ENCODE measurements at regions not wholly inside any gene's neighbourhood (a gene's known extent, or its start where the extent isn't known, plus 50 kb on each side); places are given as distances from the start of the nearest gene placed in this dataset.
A peak's percentile ranks its signal among the peaks of the same experiment; 100 is the strongest.

DNA sequence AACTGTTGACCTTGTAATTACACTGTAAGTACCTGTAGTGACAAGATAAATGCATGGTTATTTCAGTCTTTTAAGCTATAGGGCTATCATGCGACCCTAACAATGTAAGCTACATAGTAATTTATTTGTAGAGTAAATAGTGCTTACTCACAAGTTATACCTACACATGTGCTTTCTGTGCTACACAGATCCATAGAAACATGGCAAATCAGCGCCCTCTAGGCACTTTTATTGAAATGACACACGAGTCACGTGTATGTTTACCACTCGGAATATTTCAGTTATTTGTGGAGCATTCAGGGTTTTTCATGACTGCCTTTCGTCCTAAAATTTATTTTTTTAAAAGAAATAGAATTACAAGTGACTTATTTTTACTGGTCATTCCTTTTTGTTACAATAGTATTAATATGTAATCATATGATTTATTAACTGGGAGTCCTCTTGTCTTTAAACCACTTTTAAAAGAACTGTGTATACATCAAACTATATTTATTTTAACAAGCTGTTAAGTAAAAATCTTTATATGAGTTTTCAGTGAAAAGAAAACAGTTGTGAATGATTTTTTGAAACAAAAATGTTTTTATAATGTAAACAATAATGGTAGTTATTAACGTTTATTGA is 1242.3 kb upstream of the WWC1 start:
- Mint-ChIP-seq H3K36me3 (no peaks in the 10 kb centered on the region), H3K27me3 (no peaks in the 10 kb centered on the region), H3K9me3 (peaks cover 0 to 15% (median 2%) of the 10 kb centered on the region in 3 donors), H3K27ac (no peak overlapping the region), H3K4me1 (no peaks in the 10 kb centered on the region), H3K4me3 (no peak overlapping the region)

DNA sequence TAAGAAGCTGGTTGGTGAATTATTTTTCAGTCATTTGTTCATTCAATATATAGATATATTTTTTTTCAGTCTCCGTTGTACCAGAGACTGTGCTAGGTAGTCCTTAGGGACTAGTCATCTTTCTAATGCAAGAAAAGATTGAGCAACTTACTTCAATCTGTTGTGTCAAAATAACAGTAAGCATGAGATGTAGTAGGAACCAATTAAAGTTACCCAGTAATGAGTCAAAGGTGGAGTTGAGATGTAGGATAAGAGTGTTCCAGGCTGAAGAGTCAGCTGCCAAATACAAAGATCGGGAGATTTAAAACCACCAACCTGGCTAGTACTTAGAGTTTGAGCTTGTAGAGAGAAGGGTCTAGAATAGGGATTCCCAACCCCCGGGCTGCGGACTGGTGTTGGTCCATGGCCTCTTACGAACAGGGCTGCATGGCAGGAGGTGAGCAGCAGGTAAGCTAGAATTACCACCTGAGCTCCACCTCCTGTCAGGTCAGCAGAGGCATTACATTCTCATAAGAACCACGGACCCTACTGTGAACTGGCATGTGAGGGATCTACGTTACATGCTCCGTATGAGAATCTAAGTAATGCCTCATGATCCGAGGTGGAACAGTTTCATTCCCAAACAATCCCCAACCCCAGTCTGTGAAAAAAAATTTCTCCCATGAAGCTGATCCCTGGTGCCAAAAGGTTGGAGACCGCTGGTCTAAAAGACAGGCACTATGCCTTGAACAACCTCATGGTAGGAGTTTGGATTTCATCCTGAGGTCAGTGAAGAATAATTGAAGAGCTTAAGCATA is 1241.5 kb upstream of the WWC1 start:
- peaks cover 0 to 15% (median 7%) of the 10 kb centered on the region in 3 donors for H3K9me3 Mint-ChIP-seq
- H3K4me3 Mint-ChIP-seq, result no peak overlapping the region
- H3K4me1 Mint-ChIP-seq, result no peaks in the 10 kb centered on the region
- no peaks in the 10 kb centered on the region for H3K36me3 Mint-ChIP-seq
- H3K27ac Mint-ChIP-seq, result no peak overlapping the region
- no peaks in the 10 kb centered on the region for H3K27me3 Mint-ChIP-seq

DNA sequence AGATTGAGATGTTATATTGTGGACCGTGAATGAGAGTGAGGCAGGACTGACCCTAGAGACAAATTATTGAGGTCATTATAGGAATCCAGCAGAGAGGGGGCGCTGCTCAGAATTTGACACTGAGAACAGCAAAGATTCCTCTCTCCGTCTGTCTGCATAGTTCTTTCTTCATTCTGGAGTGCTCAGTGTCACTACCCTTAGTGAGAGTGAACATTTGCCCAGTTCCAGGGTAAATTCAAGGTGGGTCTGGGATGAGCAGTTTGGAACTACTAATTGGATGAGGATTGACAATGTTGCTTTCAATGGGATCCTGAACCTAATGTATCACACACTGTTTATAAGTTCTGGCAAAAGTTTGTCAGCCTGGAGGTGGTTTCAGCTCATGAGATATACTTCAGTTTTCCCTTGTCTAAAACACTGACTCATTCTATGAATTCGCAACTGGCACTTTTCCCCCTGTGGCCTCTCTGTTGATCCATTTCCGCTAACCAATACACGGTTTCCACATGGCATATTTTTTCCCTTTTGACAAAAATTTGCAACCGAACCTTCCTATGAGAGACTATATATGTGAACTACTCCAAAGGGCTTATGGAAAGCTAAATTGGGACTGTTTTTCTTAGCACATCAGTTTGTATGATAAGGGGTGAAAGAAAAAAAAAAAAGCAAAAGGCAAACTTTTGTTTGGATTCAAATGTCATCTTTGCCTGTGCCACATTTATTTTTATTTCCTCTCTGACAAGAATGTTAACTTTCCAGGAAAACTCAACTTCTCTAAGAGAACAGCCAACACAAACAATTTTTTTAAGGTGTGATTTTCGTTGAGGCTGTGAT is 1240.7 kb upstream of the WWC1 start:
- H3K4me1 Mint-ChIP-seq, result no peaks in the 10 kb centered on the region
- H3K4me3 Mint-ChIP-seq, result peak overlapping the region in 1 of 4 donors; percentile 12
- peaks cover 0 to 15% (median 9%) of the 10 kb centered on the region in 3 donors for H3K9me3 Mint-ChIP-seq
- H3K27me3 Mint-ChIP-seq, result no peaks in the 10 kb centered on the region
- H3K27ac Mint-ChIP-seq, result no peak overlapping the region
- no peaks in the 10 kb centered on the region for H3K36me3 Mint-ChIP-seq

DNA sequence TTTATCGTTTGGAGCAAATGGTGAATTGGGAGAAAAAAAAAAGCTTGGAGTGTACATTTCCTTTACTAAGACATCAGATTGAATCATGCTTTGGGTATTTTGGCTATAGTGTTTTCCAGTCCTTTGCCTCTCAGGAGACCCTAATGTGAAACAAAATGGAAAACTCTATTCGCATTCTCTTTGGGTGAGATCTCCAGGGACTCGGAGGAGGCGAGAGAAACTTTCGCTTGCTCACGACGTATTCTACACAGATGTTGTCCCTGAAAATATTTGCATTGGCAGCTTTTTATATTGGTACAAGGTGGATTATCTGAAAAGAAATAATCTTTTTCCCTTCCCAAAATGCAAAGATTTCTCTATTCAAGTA is 1240.1 kb upstream of the WWC1 start:
- no peak overlapping the region for H3K27ac Mint-ChIP-seq
- H3K27me3 Mint-ChIP-seq, result no peaks in the 10 kb centered on the region
- H3K36me3 Mint-ChIP-seq, result no peaks in the 10 kb centered on the region
- H3K9me3 Mint-ChIP-seq, result peaks cover 0 to 15% (median 9%) of the 10 kb centered on the region in 3 donors
- H3K4me1 Mint-ChIP-seq, result no peaks in the 10 kb centered on the region
- H3K4me3 Mint-ChIP-seq, result no peak overlapping the region

DNA sequence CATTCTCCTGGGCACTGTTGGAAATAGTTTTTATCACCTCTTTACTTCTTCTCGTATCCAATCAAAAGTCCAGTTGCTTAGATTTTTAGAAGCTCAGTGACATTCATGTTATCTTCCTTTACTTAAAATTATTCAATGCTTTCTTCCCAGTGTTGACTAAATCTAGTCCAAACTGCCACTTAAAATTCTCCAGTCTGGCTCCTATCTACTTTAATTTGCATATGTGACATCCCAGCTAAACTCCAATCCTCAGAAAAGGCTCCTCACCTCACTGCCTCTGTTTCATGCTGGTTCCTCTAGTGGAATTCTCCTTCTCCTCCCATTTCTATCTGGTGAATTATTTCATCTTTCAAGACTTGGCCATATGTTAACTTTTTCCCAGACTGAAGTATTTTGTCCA is 1238.7 kb upstream of the WWC1 start:
- Mint-ChIP-seq H3K27ac (no peak overlapping the region), H3K4me1 (no peaks in the 10 kb centered on the region), H3K4me3 (no peak overlapping the region), H3K9me3 (peaks cover 0 to 15% (median 9%) of the 10 kb centered on the region in 3 donors), H3K27me3 (no peaks in the 10 kb centered on the region), H3K36me3 (no peaks in the 10 kb centered on the region)

DNA sequence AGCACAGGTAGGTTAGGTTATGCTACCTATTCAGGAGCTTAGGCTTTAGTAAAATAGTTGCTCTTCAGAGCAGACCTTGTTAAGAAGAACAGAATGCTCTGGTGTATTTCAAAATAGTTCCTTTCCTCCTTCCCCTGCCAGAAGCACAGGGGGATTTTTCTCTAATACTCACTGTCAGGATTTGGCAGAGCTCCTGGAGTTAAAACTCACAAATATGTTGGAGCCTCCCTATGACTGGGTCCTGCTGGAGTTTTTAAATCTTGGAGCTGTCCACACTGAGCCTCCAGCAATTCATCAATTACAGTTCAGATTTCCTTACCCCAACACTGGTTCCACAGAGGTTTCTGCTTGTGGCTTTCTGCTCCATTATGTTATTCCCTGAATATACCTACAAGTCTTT is 1233.8 kb upstream of the WWC1 start:
- Mint-ChIP-seq H3K27me3 (no peaks in the 10 kb centered on the region), H3K9me3 (peaks cover 0 to 8% (median 4%) of the 10 kb centered on the region in 3 donors), H3K4me1 (no peaks in the 10 kb centered on the region)

DNA sequence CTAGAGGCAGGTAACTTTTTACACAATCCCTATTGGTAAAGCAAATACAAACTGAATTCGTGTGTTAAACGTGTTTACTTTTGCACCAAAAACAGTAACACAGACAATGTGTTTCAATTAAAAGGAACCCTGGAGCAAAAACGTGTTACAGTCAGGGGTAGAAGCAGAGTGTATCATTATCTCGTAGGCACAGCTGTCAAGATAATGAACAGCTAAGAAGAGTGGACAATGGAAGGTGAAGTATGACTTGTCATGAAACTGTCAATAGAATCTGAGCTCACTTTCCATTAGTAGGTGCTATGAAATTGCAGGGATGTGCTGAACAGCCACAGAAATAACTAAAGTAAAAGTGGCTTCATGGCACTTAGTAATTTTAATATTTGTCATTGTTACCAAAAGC is 1229.8 kb upstream of the WWC1 start:
- no peaks in the 10 kb centered on the region for H3K27me3 Mint-ChIP-seq
- no peaks in the 10 kb centered on the region for H3K4me1 Mint-ChIP-seq
- H3K9me3 Mint-ChIP-seq, result peaks cover 0 to 4% (median 0%) of the 10 kb centered on the region in 3 donors
- no peak overlapping the region for H3K4me3 Mint-ChIP-seq
- no peaks in the 10 kb centered on the region for H3K36me3 Mint-ChIP-seq
- no peak overlapping the region for H3K27ac Mint-ChIP-seq

More for the DNA sequence above, 1233.8 kb upstream of the WWC1 start:
- Mint-ChIP-seq H3K4me3 (no peak overlapping the region), H3K36me3 (no peaks in the 10 kb centered on the region), H3K27ac (no peak overlapping the region)

DNA sequence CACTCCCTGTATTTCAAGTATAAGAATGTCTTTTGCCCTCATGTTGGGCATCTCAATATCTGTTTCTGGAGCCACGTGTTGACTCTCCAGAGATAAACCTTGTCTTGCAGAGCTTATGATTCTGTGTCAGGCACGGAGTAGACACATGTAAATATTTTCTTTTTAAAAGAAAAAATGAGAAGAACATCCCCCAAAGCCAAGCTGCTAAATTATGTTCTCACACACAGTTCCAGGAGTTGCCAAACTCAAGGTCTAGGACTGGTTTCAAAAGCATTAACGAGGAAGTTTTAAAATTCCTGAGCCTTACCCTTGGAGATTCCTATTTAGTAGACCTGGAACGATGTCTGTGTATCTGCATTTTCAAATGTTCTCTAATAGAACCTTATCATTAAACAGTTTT is 1228.3 kb upstream of the WWC1 start:
- Mint-ChIP-seq H3K4me3 (no peak overlapping the region), H3K27ac (no peak overlapping the region)

DNA sequence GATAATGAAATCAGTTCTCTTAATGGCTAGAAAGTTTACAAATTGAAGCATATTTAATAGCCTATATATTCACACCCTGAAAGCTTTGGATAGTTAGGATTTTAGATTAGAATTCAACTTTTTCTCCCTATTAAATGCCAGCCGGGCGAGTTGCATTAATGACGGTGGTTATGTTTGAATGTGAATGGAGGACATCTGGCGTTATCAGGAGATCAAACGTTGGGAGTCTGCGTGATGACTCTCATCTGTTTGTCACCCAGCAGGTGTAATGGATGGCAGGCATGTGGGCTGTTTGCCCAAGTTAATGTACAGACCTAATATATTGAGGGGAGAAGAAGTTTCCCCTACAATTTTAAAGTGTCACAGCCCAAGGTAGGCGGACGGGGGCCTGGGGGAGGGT is 1227.7 kb upstream of the WWC1 start:
- Mint-ChIP-seq H3K36me3 (no peaks in the 10 kb centered on the region), H3K9me3 (peaks cover 0 to 4% (median 0%) of the 10 kb centered on the region in 3 donors), H3K4me3 (no peak overlapping the region), H3K27me3 (no peaks in the 10 kb centered on the region), H3K4me1 (no peaks in the 10 kb centered on the region), H3K27ac (no peak overlapping the region)

More for the DNA sequence above, 1228.3 kb upstream of the WWC1 start:
- H3K36me3 Mint-ChIP-seq, result no peaks in the 10 kb centered on the region
- no peaks in the 10 kb centered on the region for H3K27me3 Mint-ChIP-seq
- H3K9me3 Mint-ChIP-seq, result peaks cover 0 to 4% (median 0%) of the 10 kb centered on the region in 3 donors
- no peaks in the 10 kb centered on the region for H3K4me1 Mint-ChIP-seq

DNA sequence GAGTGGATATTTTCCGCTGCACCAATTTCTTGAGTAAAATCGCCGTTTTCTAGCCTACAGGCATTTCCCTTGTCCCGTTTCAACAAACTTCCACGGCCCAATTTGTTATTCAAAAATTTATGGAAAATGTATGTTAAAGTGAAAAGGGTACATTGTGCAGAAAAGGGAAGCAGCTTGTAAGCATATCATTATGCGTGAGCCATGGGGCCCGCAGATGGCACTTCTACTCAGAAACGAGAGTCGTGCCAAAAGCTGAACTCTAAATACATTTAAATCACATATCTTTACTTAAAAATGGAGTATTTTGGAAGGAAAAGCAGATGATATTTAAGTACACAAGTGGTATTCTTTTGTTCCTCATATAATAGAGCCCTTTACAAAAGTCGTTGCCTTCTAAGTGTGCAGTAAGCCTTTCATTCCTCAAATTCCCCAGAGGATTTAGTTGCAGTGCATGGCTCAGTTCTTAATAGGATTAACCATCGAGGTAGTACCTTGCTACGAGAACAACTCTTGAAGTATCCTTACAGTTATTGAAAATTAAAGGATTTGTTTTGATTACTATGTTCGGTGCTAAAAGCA is 1227.2 kb upstream of the WWC1 start:
- Mint-ChIP-seq H3K27me3 (no peaks in the 10 kb centered on the region), H3K4me1 (no peaks in the 10 kb centered on the region), H3K4me3 (no peak overlapping the region), H3K9me3 (peaks cover 0 to 4% (median 0%) of the 10 kb centered on the region in 3 donors), H3K27ac (no peak overlapping the region), H3K36me3 (no peaks in the 10 kb centered on the region)

DNA sequence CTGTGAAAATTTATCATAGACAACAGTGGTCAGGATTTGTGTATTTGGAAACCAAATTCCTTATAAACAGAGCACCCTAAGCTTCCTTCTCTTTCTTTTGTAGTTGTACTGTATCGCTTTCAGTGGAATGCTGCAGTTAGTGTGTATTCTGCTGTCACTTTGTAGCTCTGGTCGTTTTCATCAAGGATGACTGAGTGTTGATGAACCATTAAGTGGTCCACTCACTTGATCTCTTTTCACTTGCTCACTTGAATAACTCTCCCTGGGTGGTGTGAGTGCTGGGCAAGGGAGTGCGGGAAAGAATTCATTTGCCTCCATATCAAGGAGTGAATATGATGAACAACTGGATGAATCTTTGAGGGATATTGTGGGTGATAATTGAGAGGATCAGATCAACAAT is 1225.7 kb upstream of the WWC1 start:
- no peaks in the 10 kb centered on the region for H3K4me1 Mint-ChIP-seq
- no peaks in the 10 kb centered on the region for H3K36me3 Mint-ChIP-seq
- no peaks in the 10 kb centered on the region for H3K27me3 Mint-ChIP-seq
- H3K9me3 Mint-ChIP-seq, result peaks cover 0 to 4% (median 0%) of the 10 kb centered on the region in 3 donors
- no peak overlapping the region for H3K27ac Mint-ChIP-seq
- H3K4me3 Mint-ChIP-seq, result no peak overlapping the region

DNA sequence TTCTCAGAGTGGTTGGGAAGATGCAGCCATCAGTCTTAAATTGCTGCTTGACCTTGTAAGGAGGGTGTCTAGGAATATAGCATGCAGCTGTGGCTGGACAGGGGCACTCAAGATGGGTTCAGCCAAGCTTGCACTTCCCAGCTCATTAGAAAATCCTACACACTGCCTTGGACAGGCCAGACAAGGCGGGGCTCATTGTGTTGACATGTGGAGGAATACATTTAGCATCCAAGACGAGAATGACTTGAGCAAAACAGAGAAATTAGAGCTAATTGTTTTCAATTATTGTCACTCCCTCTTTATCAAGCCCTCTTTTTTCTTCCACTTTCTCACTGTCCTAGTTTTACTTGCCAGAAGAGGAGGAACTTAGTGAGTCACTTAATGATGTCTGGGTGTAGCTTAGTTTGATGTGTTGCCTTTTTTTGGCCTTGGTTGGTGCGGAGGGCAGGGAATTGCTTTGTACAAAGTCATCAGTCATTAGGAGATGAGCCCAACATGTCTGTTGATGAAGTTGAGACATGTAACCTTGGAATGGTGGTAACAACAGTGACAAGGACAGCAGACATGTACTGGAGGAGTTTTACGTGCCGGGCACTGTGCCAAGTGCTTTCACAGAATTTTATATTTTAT is 1219.3 kb upstream of the WWC1 start:
- Mint-ChIP-seq H3K27ac (no peak overlapping the region), H3K4me1 (no peaks in the 10 kb centered on the region), H3K36me3 (no peaks in the 10 kb centered on the region), H3K4me3 (no peak overlapping the region), H3K9me3 (peaks cover 1 to 7% (median 2%) of the 10 kb centered on the region in 3 donors), H3K27me3 (no peaks in the 10 kb centered on the region)

DNA sequence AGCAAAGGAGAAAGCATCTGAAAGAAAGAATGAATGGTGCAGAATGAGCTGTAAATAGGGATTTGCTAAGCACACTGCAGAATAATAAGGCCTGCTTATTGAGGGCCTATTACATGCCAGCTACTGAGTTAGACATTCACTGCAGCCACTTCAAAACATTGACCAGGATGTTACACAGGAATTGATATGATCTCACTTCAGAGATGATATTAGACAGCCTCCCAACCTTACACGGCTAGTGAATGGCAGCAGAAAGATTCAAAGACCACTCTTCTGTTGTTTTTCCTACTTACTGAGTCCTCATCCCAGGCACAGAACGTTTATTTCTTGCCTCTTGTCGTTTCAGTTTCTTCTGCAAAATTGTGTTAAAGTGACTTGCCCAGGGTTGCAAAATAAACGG is 1209.9 kb upstream of the WWC1 start:
- Mint-ChIP-seq H3K36me3 (no peaks in the 10 kb centered on the region), H3K9me3 (peaks cover 0 to 5% (median 1%) of the 10 kb centered on the region in 3 donors), H3K27ac (no peak overlapping the region), H3K27me3 (no peaks in the 10 kb centered on the region), H3K4me3 (no peak overlapping the region), H3K4me1 (no peaks in the 10 kb centered on the region)

DNA sequence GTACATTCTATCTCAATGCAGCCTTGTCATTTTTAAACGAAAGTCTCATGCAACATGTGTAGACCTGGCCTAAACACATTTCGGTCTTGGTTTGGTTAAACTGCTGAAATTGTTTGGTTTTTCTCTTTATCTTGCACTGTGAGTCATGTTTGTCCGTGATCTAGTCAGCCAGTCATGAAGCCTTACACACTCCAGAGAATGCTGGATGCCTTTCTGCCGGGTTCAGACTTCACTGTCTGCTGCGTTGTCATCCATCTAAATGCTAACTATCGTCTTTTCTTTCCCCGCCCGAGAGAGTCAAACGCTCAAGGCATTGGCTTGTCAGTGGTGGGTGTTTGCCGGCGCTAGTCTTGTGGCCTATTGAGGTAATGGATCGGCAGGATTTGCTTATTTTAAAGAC is 1194.6 kb upstream of the WWC1 start:
- H3K27me3 Mint-ChIP-seq, result no peaks in the 10 kb centered on the region
- no peak overlapping the region for H3K4me3 Mint-ChIP-seq
- peaks cover 3 to 7% (median 6%) of the 10 kb centered on the region in 3 donors for H3K9me3 Mint-ChIP-seq
- no peak overlapping the region for H3K27ac Mint-ChIP-seq
- no peaks in the 10 kb centered on the region for H3K36me3 Mint-ChIP-seq
- H3K4me1 Mint-ChIP-seq, result no peaks in the 10 kb centered on the region

Data from IgD-negative memory B cell (primary cell).